SJSA1 (cell line): ENCODE measurements at regions not wholly inside any gene's neighbourhood (a gene's known extent, or its start where the extent isn't known, plus 50 kb on each side); places are given as distances from the start of the nearest gene placed in this dataset.

Experiments used
- DNase-seq, 2 experiments: peaks; one replicate each; pipeline ENCODE4 v3.0.0-alpha.2; 2015 to 2020; ENCODE audit warnings: low spot score in 2 of 2, low read depth in 1 of 2
- H3K27ac ChIP-seq: fragments of 250-450 bp; sonication (Bioruptor Pico); 2 replicates; pipeline ENCODE4 v1.5.1; 2020; ENCODE audit warnings: mild to moderate bottlenecking, moderate library complexity
- H3K27me3 ChIP-seq: fragments of 250-450 bp; sonication (Bioruptor Pico); replicated peaks from 2 replicates; pipeline ENCODE4 v1.5.1; 2020; ENCODE audit warnings: mild to moderate bottlenecking, moderate library complexity
- H3K36me3 ChIP-seq: fragments of 250-450 bp; sonication (Bioruptor Pico); 2 replicates; pipeline ENCODE4 v1.5.1; 2020; ENCODE audit warnings: mild to moderate bottlenecking
- H3K4me1 ChIP-seq: fragments of 250-450 bp; sonication (Bioruptor Pico); replicated peaks from 2 replicates; pipeline ENCODE4 v1.6.1; 2021; ENCODE audit warnings: mild to moderate bottlenecking
- H3K4me3 ChIP-seq: fragments of 250-450 bp; sonication (Bioruptor Pico); 2 replicates; pipeline ENCODE4 v1.5.1; 2020; ENCODE audit warnings: mild to moderate bottlenecking
- H3K9me3 ChIP-seq: fragments of 250-450 bp; sonication (Bioruptor Pico); replicated peaks from 2 replicates; pipeline ENCODE4 v1.5.1; 2020; ENCODE audit warnings: mild to moderate bottlenecking

GRCh38 chr7:69250958-69251357 is 347.3 kb upstream of the AUTS2 start:
- Histone ChIP-seq H3K9me3 (no peaks in the 10 kb centered on the region), H3K4me3 (no peak overlapping the region), H3K36me3 (no peaks in the 10 kb centered on the region), H3K27ac (no peak overlapping the region), H3K4me1 (no peaks in the 10 kb centered on the region), H3K27me3 (no peaks in the 10 kb centered on the region)
- DNase-seq: no peak

DNA sequence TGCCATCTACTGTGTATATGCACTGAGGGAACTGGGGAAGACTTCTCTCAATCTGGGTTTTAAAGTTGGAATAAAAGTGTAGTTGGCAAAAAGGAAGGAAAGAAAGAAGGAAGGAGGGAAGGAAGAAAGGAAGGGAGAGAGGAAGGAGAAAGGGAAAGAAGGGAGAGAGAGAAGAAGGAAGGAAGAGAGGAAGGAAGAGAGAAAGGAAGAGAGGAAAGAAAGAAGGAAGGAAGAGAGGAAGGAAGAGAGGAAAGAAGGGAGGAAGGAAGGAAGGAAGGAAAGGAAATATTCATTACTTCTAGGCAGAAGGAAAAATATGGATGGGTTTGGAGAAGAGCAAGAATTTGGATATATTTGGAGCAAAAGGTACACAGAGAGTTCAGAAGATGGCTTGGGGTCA is 343.6 kb upstream of the AUTS2 start:
- Histone ChIP-seq H3K4me3 (no peak overlapping the region), H3K4me1 (no peaks in the 10 kb centered on the region), H3K27ac (no peak overlapping the region), H3K27me3 (no peaks in the 10 kb centered on the region), H3K9me3 (no peaks in the 10 kb centered on the region), H3K36me3 (no peaks in the 10 kb centered on the region)
- no peak for DNase-seq

DNA sequence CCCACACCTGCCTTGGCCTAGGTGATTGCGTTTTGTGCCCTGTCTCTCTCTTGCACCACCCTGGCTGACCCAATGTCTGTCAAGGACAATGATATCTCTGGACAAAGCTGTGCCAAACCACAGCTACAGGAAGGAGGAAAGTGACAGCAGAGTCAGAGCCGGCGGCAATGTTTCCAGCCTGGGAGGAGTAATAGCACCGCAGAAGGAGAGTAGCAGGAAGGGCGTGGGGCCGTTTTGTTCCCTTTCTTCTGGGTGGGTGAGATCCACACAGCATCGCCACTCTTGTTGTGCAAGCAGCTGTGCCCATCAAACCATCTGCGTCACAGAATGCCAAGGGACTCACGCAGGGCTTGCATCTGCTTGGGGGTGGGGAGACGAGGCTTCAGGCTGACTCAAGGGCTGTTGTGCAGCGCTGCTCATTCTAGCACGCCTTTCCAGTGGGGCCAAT is 341.6 kb upstream of the AUTS2 start:
- Histone ChIP-seq H3K36me3 (no peaks in the 10 kb centered on the region), H3K4me1 (no peaks in the 10 kb centered on the region), H3K4me3 (no peak overlapping the region), H3K9me3 (no peaks in the 10 kb centered on the region), H3K27ac (no peak overlapping the region), H3K27me3 (no peaks in the 10 kb centered on the region)
- no peak for DNase-seq

DNA sequence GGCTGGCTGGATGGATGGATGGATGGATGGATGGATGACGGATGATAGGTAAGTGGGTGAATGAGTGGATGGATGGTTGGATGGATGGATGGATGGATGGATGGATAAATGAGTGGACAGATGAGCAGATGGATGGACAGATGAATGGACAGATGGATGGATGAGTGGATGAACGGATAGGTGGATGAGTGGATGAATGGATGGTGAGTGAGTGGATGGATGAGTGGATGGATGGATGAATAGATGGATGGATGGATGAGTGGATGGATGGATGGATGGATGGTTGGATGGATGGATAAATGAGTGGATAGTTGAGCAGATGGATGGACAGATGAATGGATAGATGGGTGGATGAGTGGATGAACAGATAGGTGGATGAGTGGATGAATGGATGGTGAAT is 340.7 kb upstream of the AUTS2 start:
- Histone ChIP-seq H3K9me3 (no peaks in the 10 kb centered on the region), H3K4me3 (no peak overlapping the region), H3K36me3 (no peaks in the 10 kb centered on the region), H3K4me1 (no peaks in the 10 kb centered on the region), H3K27me3 (no peaks in the 10 kb centered on the region), H3K27ac (no peak overlapping the region)
- DNase-seq: no peak

DNA sequence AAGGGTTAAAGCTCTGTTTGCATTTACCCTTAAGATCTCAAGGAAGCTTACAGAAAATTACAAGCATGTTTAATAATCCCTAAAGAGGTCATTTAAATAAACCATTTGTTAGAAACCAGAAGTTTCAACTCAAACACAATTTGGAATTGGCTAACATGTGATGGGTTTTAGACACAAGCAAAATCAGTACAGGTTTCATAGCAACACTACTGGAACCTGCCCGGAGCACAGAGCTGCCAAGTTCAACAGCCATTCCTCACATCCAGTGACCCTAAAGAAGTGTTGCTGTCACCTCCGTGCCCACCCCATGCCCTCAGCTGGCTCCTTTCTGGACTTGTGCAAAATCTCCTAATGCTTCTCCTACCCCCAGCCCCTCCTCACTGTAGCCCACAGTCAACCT is 338.8 kb upstream of the AUTS2 start:
- DNase-seq: no peak
- Histone ChIP-seq H3K4me1 (no peaks in the 10 kb centered on the region), H3K4me3 (no peak overlapping the region), H3K27ac (no peak overlapping the region), H3K27me3 (no peaks in the 10 kb centered on the region), H3K9me3 (no peaks in the 10 kb centered on the region; the same call in 1 of the 2 replicates), H3K36me3 (no peaks in the 10 kb centered on the region)

- Histone ChIP-seq H3K4me3 (no peak overlapping the region), H3K27ac (no peak overlapping the region), H3K4me1 (no peaks in the 10 kb centered on the region), H3K27me3 (no peaks in the 10 kb centered on the region), H3K9me3 (no peaks in the 10 kb centered on the region; the same call in 1 of the 2 replicates), H3K36me3 (no peaks in the 10 kb centered on the region)
- no peak for DNase-seq
Measured at GRCh38 chr7:69260023-69260422, 338.3 kb upstream of the AUTS2 start.

GRCh38 chr7:69263550-69263949 is 334.7 kb upstream of the AUTS2 start:
- Histone ChIP-seq H3K4me3 (no peak overlapping the region), H3K36me3 (no peaks in the 10 kb centered on the region), H3K9me3 (no peaks in the 10 kb centered on the region; the same call in 1 of the 2 replicates), H3K27me3 (no peaks in the 10 kb centered on the region), H3K4me1 (no peaks in the 10 kb centered on the region), H3K27ac (no peak overlapping the region)
- DNase-seq: no peak

- H3K4me3 ChIP-seq: no peak overlapping the region
- no peaks in the 10 kb centered on the region for H3K27me3 ChIP-seq
- no peaks in the 10 kb centered on the region; the same call in none of the 2 replicates for H3K9me3 ChIP-seq
- no peak for DNase-seq
- H3K36me3 ChIP-seq: no peaks in the 10 kb centered on the region
- no peaks in the 10 kb centered on the region for H3K4me1 ChIP-seq
- no peak overlapping the region for H3K27ac ChIP-seq
Measured at GRCh38 chr7:69269806-69270205, 328.5 kb upstream of the AUTS2 start.

GRCh38 chr7:69272101-69272500 is 326.2 kb upstream of the AUTS2 start:
- no peaks in the 10 kb centered on the region for H3K36me3 ChIP-seq
- no peaks in the 10 kb centered on the region; the same call in none of the 2 replicates for H3K9me3 ChIP-seq
- H3K27ac ChIP-seq: no peak overlapping the region
- no peak overlapping the region for H3K4me3 ChIP-seq
- H3K27me3 ChIP-seq: no peaks in the 10 kb centered on the region
- no peaks in the 10 kb centered on the region for H3K4me1 ChIP-seq
- DNase-seq: no peak

- Histone ChIP-seq H3K4me3 (no peak overlapping the region), H3K27me3 (no peaks in the 10 kb centered on the region), H3K27ac (no peak overlapping the region), H3K9me3 (no peaks in the 10 kb centered on the region; the same call in none of the 2 replicates), H3K4me1 (no peaks in the 10 kb centered on the region), H3K36me3 (no peaks in the 10 kb centered on the region)
- DNase-seq: no peak
Measured at GRCh38 chr7:69276011-69276729, 322.1 kb upstream of the AUTS2 start.

DNA sequence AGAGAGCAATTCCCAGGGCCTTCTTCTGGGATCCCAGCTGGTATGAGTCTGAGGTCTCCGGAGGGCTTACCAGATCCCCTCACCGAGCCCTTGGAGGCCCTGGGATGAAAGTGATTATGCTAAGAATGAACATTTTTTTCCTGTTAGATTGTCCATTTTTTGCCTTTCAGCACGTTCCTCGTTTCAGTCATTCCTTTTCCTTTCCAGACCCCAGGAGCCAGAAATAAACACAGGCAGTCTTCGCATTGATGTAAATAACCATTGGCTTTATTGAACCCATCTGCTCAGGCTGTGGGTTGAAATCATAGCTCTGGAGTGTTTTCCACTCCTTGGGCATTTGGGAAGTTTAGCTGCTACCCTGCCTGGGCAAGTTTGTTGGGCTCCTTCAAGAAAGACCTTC is 320.9 kb upstream of the AUTS2 start:
- Histone ChIP-seq H3K27ac (no peak overlapping the region), H3K27me3 (no peaks in the 10 kb centered on the region), H3K9me3 (peaks cover 3% of the 10 kb centered on the region; the same call in 1 of the 2 replicates), H3K4me3 (no peak overlapping the region), H3K4me1 (no peaks in the 10 kb centered on the region), H3K36me3 (no peaks in the 10 kb centered on the region)
- no peak for DNase-seq

DNA sequence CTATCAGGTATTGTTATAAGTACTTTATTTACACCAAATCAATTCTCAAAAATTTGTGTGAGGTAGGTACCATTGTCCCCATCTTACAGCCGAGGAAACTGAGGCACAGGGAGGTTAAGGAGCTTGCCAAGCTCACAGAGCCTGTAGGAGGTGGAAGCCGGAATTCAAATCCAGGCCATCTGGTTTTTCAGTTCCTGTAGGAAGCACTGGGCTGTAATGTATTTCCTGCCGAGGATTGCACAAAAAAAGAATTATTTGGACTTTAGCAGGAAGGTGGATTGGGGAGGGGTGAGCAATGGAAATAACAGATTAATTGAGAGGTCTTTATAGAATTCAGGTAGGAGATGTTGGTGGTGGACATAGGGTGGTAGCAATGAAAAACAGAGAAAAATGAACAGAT is 315.3 kb upstream of the AUTS2 start:
- no peaks in the 10 kb centered on the region for H3K27me3 ChIP-seq
- H3K4me3 ChIP-seq: no peak overlapping the region
- no peaks in the 10 kb centered on the region for H3K36me3 ChIP-seq
- no peak overlapping the region for H3K27ac ChIP-seq
- H3K4me1 ChIP-seq: no peaks in the 10 kb centered on the region
- no peak for DNase-seq
- peaks cover 3% of the 10 kb centered on the region; the same call in 1 of the 2 replicates for H3K9me3 ChIP-seq

GRCh38 chr7:69283421-69283820 is 314.9 kb upstream of the AUTS2 start:
- no peaks in the 10 kb centered on the region for H3K36me3 ChIP-seq
- no peaks in the 10 kb centered on the region for H3K4me1 ChIP-seq
- no peak overlapping the region for H3K4me3 ChIP-seq
- no peak overlapping the region for H3K27ac ChIP-seq
- peaks cover 3% of the 10 kb centered on the region; the same call in 1 of the 2 replicates for H3K9me3 ChIP-seq
- no peaks in the 10 kb centered on the region for H3K27me3 ChIP-seq
- no peak for DNase-seq

GRCh38 chr7:69285854-69286253 is 312.4 kb upstream of the AUTS2 start:
- Histone ChIP-seq H3K27me3 (no peaks in the 10 kb centered on the region), H3K9me3 (peaks cover 3% of the 10 kb centered on the region; the same call in 1 of the 2 replicates), H3K4me3 (no peak overlapping the region), H3K4me1 (no peaks in the 10 kb centered on the region), H3K27ac (no peak overlapping the region), H3K36me3 (no peaks in the 10 kb centered on the region)
- DNase-seq: no peak

DNA sequence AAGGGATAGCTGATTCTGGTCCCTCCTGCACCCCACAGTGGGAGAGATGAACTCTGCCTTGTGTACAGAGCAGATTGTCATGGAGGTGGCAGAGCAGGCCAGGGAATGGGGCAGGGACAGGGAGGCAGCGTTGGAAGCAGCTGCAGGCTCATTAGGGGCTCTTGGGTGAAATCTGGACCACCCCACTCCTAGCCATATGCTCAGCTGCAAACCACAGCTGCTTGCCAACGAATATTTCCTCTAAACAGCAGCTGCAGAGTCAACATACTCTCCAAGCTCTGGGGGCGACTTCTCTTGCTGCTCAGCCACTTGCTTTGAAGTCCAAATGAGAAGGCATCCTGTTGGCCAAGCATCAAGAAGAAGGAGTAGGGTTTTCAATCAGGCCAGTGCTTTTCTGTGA is 302.3 kb upstream of the AUTS2 start:
- Histone ChIP-seq H3K4me3 (no peak overlapping the region), H3K27ac (no peak overlapping the region), H3K4me1 (no peaks in the 10 kb centered on the region), H3K9me3 (no peaks in the 10 kb centered on the region; the same call in 1 of the 2 replicates), H3K27me3 (no peaks in the 10 kb centered on the region), H3K36me3 (no peaks in the 10 kb centered on the region)
- no peak for DNase-seq
